Skeletal muscle cell (primary cell): ENCODE measurements at regions not wholly inside any gene's neighbourhood (a gene's known extent, or its start where the extent isn't known, plus 50 kb on each side); places are given as distances from the start of the nearest gene placed in this dataset.
"Not testable (repeated sequence)": the region's sequence is repeated elsewhere in the genome, so short reads cannot be mapped to it uniquely, and the experiment has no call there.

Experiments used
- DNase-seq: peaks from one replicate; pipeline ENCODE4 v3.0.0-alpha.2; 2010; ENCODE audit warnings: low read depth
- H3K4me3 ChIP-seq: 2 replicates; pipeline ENCODE4 v1.5.1; 2011; ENCODE audit warnings: low read depth, mild to moderate bottlenecking, control low read depth, low read length, moderate library complexity

- DNase-seq = no peak
Measured at GRCh38 chr20:57102160-57102559, 164.3 kb downstream of the BMP7 start.

DNA sequence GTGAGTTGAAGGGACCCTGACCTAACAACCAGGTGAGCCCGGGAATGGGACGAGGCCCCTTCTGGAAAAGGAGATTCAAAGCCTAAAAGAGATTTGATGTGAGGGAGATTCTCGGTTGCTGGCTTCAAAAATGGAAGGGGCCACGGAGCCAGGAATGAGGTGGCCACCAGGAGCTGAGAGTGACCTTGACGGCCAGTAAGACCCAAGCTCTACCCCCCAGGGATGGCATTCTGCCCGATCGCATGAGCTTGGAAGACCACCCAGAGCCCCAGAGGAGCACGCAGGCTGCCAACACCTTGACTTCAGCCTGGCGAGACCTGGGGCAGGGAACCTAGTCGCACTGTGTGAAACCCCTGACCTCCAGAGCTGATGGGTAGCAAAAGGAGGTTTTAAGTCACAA is 163.9 kb downstream of the BMP7 start:
- no peak for DNase-seq
- no peak overlapping the region for H3K4me3 ChIP-seq

More at GRCh38 chr20:57102160-57102559, 164.3 kb downstream of the BMP7 start:
- no peak overlapping the region for H3K4me3 ChIP-seq

DNA sequence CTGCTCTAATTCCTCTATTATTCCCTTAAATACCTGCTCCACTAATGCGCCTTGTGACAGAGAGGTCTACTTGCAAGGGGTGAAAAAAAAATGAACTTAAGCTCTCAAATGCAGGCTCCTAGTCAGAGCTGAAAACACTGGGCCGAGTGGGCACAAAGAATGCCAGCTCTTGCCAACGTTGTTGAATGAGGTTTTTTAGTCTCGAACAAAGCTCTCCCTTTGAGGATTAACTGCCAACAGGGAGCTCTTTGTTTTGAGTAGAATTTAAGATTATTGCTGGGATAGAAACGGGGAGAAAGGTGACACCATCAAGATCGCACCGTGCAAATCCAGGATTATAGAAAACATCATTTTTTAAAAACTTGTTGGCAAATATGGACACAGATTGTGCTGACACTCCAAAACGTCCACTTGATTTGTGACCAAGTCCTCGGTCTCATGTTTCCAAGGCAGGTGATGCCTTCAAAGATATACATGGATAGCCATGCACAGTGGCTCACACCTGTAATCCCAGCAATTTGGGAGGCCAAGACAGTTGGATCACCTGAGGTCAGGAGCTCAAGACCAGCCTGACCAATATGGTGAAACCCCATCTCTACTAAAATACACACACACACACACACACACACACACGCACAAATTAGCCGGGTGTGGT is 163.2 kb downstream of the BMP7 start:
- no peak overlapping the region for H3K4me3 ChIP-seq
- no peak for DNase-seq

DNA sequence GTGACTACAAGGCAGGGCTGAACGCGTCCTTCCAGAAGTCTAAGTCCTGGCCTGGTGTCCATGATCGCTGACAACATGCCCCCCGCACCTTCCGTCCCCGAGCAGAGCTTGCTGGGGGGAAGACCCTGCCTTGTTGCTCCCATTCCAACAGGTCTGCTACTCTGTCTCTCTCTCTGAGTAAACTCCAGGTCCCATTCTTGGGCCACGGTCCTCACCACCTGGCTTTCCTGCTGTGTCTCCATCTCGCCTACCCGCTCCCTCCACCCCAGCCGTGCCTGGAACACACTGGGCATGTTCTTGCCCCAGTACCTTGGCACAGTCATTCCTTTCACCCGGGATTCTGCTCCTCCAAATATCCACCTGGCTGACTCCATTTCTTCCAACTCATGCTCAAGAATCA is 162.3 kb downstream of the BMP7 start:
- H3K4me3 ChIP-seq = no peak overlapping the region
- no peak for DNase-seq

DNA sequence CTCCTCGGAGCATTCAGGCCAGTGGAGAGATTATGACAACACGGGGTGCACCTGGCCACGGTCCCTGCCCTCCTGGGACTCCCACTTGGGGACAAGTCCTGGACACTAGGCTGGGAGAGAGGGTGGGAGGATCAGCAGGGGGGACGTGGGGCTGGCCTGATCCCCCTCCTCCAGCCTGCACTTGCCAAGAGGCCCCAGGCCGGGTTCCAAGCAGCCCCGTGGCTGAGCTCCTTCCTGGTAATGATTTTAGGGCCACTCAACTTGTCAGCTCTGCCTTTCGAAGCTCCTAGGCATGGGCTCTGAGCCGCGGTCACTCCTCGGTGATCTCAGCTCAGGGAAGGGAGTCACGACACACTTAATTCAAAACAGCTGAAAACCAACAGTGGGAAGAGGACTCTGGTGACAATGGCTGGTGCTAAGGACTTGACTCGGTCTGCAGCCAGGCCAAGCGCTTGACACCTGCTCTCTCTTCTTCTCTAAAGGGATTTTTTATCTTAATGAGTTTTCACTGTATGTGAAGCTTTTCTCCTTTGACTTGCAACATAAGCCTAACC is 161.7 kb downstream of the BMP7 start:
- H3K4me3 ChIP-seq = no peak overlapping the region
- no peak for DNase-seq

DNA sequence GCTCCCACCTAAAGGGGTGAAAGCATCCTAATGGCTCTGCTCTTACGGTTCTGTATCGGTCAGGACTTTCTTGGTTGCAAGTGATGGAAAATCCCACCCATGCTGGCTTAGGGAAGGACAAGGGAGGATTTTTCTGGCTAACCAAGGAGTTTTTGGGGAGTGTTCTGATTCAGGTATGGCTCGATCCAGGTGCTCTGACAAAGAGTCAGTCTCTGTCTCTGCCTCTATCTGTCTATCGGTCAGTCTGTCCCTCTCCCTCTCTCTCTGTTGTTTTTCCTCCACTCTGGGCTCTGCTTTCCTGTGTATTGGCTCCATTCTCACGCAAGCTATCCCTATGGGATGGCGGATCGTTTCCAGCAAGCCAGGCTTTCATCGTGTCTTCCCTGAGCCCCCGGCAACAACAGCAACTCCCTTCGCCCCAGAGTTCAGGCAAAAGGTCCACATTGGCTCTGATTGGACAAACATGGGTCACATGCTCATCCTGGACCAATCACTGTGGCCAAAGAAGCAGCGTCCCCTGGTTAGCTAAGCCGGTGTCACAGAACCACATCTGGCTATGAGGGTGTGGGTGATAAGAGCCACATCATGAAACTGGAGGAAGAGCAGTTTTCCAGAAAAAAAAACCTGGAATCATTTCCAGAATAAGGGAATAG is 160.3 kb downstream of the BMP7 start:
- DNase-seq = no peak
- no peak overlapping the region for H3K4me3 ChIP-seq

DNA sequence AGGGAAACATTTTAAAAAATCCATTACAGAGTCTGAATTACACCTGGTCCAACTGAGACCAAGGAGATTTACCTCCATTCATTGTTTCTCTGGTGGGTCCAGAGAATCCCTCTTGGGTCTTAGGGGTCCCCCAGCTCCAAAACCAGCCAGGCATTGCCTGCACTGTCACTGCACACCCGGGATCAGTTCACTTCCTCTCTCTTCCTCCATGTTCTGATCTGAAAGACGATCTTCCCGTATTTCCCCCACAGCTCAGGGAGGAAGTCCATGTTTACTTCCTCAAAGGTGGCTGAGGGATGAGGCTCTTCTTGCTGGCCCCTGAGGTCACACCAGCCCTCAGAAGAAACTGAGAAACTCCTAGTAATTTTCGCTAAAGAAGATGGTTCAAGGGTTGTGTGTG is 159.7 kb downstream of the BMP7 start:
- no peak for DNase-seq
- no peak overlapping the region for H3K4me3 ChIP-seq

DNA sequence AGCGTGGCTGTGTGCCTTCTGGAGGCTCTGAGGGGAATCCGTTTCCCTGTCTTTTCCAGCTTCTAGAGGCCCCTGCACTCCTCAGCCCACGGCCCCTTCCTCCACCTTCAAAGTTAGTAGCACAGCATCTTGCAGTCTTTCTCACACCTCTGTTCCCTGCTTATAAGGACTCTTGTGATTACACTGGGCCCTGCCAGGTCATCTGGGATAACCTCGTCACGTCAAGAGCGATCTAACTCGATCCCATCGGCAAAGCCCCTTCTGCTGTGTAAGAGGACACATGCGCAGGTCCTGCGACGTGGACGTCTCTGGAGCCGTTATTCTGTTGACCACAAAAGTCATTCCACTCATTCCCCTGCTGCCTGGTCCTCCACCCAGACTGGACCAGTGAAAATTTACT is 159.2 kb downstream of the BMP7 start:
- H3K4me3 ChIP-seq = no peak overlapping the region
- no peak for DNase-seq

DNA sequence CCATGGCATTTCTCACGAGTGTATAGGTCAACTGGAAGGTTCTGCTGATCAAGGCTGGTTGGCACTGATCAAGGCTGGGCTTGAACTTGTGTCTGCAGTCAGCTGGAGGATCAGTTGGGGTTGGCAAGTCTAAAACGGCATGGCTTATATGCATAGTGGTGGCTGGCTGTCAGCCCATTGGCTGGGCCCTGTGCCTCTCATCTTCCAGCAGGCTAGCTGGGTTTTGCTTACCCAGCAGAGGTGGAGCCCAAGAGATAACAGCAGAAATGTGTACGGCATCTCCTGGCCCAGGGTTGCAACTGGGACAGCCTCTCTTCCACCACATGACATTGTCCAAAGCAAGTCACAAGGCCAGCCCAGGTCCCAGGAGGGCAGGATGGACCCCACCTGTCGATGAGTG is 158.2 kb downstream of the BMP7 start:
- no peak overlapping the region for H3K4me3 ChIP-seq
- no peak for DNase-seq

DNA sequence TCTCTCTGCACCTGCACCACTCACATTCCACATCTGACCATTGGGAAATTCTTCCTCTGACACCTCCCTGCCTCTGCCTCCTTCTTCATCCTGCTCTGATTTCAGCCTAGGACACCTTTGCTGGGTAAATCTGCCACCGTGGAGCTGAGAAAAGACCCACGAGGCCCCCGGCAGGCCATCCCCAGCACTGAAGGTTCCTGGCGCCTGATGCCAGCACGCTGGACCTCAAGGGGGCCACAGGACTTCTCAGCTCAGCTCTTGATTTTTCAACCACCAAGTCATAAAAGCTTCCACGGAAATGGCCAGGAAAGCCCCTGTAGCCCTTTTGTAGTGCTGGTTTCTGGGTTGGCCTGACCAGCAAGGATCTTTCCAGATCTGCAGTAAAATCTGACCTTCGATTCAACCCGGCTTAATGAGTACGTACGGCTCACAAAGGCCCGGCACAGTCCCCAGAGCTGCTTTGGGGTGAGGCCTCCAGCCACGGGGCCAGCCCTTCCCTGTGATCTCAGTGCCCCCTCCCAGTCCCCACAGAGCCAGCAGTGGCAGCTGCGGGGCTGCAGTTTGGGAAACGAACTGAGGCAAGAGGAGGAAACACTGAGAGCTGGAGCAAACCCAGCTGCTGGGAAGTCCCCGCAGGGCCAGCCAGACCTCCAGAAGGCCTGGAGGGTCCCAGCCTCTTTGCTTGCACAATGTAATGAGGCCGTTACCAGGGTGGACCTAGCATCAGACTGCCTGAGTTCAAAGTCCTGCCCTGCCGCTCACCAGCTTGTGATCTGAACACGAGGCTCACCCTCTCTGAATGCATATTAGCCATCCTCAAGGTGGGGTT is 157.5 kb downstream of the BMP7 start:
- H3K4me3 ChIP-seq = no peak overlapping the region
- no peak for DNase-seq

DNA sequence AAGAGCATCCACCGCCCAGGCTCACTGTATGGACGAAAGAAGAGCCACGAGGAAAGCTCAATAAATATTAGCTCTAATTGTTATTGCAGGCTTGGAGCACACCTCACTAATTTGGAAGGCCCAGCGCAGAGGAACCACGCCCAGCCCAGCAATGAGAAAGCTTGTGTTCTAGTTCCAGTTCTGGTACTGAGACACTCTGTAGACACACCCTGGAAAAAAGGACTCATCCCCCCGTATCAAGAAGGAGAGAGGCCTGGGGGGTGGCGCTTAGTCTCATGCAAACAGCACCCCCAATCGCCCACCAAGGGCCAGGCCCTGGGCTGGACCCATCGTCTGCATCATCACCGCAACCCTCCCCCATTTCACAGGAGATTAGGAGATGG is 156.9 kb downstream of the BMP7 start:
- no peak for DNase-seq
- H3K4me3 ChIP-seq = no peak overlapping the region

- DNase-seq, H3K4me3 ChIP-seq: not testable (repeated sequence)
Measured at GRCh38 chr20:57110121-57111027, 156.1 kb downstream of the BMP7 start.

GRCh38 chr20:57111028-57111373 is 155.4 kb downstream of the BMP7 start:
- no peak for DNase-seq
- no peak overlapping the region for H3K4me3 ChIP-seq

GRCh38 chr20:57112448-57112847 is 154.0 kb downstream of the BMP7 start:
- DNase-seq = no peak
- H3K4me3 ChIP-seq = no peak overlapping the region

- no peak for DNase-seq
- H3K4me3 ChIP-seq = no peak overlapping the region
Measured at GRCh38 chr20:57114290-57115005, 152.0 kb downstream of the BMP7 start.

- no peak overlapping the region for H3K4me3 ChIP-seq
- no peak for DNase-seq
Measured at GRCh38 chr20:57117296-57117695, 149.1 kb downstream of the BMP7 start.

DNA sequence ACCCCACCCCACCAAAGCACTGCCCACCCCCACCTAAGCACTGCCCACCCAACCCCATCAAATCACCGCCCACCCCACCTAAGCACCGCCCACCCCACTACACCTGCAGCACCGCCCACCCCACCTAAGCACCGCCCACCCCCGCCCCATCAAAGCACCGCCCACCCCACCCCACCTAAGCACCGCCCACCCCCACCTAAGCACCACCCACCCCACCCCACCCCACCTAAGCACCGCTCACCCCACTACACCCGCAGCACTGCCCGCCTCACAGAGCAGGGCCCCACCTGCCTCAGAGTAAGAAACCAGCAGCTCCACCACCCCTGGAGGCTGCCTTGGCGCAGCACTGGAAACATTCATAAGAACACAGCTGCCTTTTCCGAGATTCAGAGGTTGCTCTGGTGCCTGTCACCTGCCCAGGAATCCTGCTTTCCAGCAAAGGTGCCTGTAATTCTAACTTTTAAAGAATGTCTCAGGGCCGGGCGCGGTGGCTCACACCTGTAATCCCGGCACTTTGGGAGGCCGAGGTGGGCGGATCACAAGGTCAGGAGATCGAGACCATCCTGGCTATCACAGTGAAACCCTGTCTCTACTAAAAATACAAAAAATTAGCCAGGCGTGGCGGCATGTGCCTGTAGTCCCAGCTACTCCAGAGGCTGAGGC is 148.2 kb downstream of the BMP7 start:
- DNase-seq = no peak
- no peak overlapping the region for H3K4me3 ChIP-seq
